ENCODE measurements at regions not wholly inside any gene's neighbourhood (a gene's known extent, or its start where the extent isn't known, plus 50 kb on each side); places are given as distances from the start of the nearest gene placed in this dataset.

DNA sequence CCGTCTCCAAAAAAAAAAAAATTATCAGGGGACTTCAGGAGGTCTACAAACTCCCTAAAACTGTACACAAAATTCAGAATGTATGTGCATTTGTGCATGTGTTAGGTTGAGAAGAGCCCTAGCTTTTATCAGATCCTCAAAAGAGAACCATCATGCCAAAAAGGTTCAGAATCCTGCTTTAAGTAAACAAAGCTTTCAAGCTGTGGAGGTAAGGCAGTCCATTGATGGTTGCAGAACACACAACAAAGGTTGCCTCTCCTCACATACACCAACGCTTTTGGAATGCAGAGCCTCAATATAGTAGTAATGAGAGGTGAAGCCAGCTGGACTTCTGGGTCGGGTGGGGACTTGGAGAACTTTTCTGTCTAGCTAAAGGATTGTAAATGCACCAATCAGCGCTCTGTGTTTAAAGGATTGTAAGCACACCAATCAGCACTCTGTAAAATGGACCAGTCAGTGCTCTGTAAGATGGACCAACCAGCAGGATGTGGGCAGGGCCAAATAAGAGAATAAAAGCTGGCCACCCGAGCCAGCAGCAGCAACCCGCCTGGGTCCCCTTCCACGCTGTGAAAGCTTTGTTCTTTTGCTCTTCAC, 57.9 kb upstream of the RNF38 start:
- no peaks in the 10 kb centered on the region for H3K9me3 ChIP-seq (ENCODE audit: control insufficient read depth in 1 of 2, insufficient read depth in 1 of 2, low read depth in 1 of 2, low read length in 2 of 2)
- ChIA-PET POLR2A (no interaction called here), CTCF (no interaction called here), RAD21 (ENCODE audit: low non-redundant PET in 1 of 2, low total read pairs in 2 of 2, uncharacterized antibody in 2 of 2, unreplicated experiment in 2 of 2) (no interaction called here)
- no peak for TF ChIP-seq RAD21 (IDR thresholded peaks at IDR 0.05; ENCODE audit: low read depth)
- TF ChIP-seq, protein P1, sequence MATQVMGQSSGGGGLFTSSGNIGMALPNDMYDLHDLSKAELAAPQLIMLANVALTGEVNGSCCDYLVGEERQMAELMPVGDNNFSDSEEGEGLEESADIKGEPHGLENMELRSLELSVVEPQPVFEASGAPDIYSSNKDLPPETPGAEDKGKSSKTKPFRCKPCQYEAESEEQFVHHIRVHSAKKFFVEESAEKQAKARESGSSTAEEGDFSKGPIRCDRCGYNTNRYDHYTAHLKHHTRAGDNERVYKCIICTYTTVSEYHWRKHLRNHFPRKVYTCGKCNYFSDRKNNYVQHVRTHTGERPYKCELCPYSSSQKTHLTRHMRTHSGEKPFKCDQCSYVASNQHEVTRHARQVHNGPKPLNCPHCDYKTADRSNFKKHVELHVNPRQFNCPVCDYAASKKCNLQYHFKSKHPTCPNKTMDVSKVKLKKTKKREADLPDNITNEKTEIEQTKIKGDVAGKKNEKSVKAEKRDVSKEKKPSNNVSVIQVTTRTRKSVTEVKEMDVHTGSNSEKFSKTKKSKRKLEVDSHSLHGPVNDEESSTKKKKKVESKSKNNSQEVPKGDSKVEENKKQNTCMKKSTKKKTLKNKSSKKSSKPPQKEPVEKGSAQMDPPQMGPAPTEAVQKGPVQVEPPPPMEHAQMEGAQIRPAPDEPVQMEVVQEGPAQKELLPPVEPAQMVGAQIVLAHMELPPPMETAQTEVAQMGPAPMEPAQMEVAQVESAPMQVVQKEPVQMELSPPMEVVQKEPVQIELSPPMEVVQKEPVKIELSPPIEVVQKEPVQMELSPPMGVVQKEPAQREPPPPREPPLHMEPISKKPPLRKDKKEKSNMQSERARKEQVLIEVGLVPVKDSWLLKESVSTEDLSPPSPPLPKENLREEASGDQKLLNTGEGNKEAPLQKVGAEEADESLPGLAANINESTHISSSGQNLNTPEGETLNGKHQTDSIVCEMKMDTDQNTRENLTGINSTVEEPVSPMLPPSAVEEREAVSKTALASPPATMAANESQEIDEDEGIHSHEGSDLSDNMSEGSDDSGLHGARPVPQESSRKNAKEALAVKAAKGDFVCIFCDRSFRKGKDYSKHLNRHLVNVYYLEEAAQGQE (IDR thresholded peaks at IDR 0.05; ENCODE audit: low read depth): no peak
- no peak for TF ChIP-seq ZFX (IDR thresholded peaks at IDR 0.05)
- no peaks in the 10 kb centered on the region for H3K4me1 ChIP-seq (ENCODE audit: control insufficient read depth in 1 of 2, insufficient read depth in 2 of 2, low read length in 2 of 2)
- intact Hi-C loops (cut with micrococcal nuclease): no loop called here
- no TSS peak for BruUV-seq (replicated peaks)
- H3K36me3 ChIP-seq (ENCODE audit: control insufficient read depth in 1 of 2, insufficient read depth in 2 of 2, low read length in 2 of 2): no peaks in the 10 kb centered on the region
- no peak overlapping the region for H3K4me2 ChIP-seq (ENCODE audit: low read length)
- no peak overlapping the region for H3K27ac ChIP-seq (ENCODE audit: low read depth, low read length)
- H3K9me2 ChIP-seq (ENCODE audit: insufficient read depth): no peaks in the 10 kb centered on the region
- no peaks in the 10 kb centered on the region for H4K20me1 ChIP-seq (ENCODE audit: insufficient read depth)
- ATAC-seq: no peak
- no peak for DNase-seq (ENCODE audit: low read depth, low spot score)
- H3K9ac ChIP-seq (ENCODE audit: low read length): no peak overlapping the region
- H2AFZ ChIP-seq (ENCODE audit: low read depth, low read length, poor library complexity, severe bottlenecking): no peak overlapping the region
- H3K79me2 ChIP-seq (ENCODE audit: insufficient read depth, low read length): peaks cover 2% of the 10 kb centered on the region; the same call in 1 of the 2 replicates
- no peak overlapping the region for H3K4me3 ChIP-seq (replicated peaks in 1 of 2; ENCODE audit: low read depth in 1 of 2, low read length in 2 of 2)
- no peaks in the 10 kb centered on the region for H3K27me3 ChIP-seq (ENCODE audit: insufficient read depth, low read length)

DNA sequence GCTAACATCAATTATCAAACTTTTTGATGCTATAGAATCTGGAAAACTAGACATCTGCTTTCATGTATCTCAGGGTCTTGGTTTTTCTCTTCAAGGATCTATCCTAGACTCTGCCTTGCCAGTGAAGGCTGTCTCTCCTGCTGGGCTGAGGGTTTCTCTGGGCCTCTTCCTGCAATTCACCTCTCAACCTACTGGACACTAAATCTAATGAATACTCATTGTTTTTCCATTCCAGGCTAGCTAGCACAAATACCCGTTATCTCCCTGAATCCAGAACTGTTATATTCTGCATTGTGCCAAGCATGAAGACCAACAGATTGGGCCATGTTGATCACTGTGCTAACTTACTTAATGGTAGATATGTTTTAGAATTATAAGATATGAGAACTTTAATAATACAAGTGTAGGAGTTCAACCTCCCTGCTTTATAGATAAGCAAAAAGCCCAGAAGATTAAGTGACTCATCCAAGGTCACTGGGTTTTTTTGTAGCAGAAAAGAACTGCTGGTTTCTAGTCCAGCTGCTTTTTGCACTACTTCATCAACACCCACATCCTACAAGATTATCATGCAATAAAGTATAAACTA, 56.5 kb upstream of the RNF38 start:
- no peak overlapping the region for H3K9ac ChIP-seq (ENCODE audit: low read length)
- RAD21 ChIA-PET (ENCODE audit: low non-redundant PET in 1 of 2, low total read pairs in 2 of 2, uncharacterized antibody in 2 of 2, unreplicated experiment in 2 of 2): no interaction called here
- H3K9me2 ChIP-seq (ENCODE audit: insufficient read depth): no peaks in the 10 kb centered on the region
- no peak for DNase-seq (ENCODE audit: low read depth, low spot score)
- CTCF ChIA-PET: interaction anchor here (8.1 kb wide), 1 partner anchor 49 kb away, joined by 119 read pairs; no protein-coding TSS in a partner anchor
- no peaks in the 10 kb centered on the region for H3K27me3 ChIP-seq (ENCODE audit: insufficient read depth, low read length)
- no peak overlapping the region for H2AFZ ChIP-seq (ENCODE audit: low read depth, low read length, poor library complexity, severe bottlenecking)
- no peak overlapping the region for H3K4me3 ChIP-seq (replicated peaks in 1 of 2; ENCODE audit: low read depth in 1 of 2, low read length in 2 of 2)
- no peak overlapping the region for H3K4me2 ChIP-seq (ENCODE audit: low read length)
- no peaks in the 10 kb centered on the region for H4K20me1 ChIP-seq (ENCODE audit: insufficient read depth)
- H3K36me3 ChIP-seq (ENCODE audit: control insufficient read depth in 1 of 2, insufficient read depth in 2 of 2, low read length in 2 of 2): no peaks in the 10 kb centered on the region
- BruUV-seq (replicated peaks): no TSS peak
- peaks cover 2% of the 10 kb centered on the region; the same call in 1 of the 2 replicates for H3K79me2 ChIP-seq (ENCODE audit: insufficient read depth, low read length)
- POLR2A ChIA-PET: no interaction called here
- H3K27ac ChIP-seq (ENCODE audit: low read depth, low read length): no peak overlapping the region
- no peaks in the 10 kb centered on the region for H3K9me3 ChIP-seq (ENCODE audit: control insufficient read depth in 1 of 2, insufficient read depth in 1 of 2, low read depth in 1 of 2, low read length in 2 of 2)
- H3K4me1 ChIP-seq (ENCODE audit: control insufficient read depth in 1 of 2, insufficient read depth in 2 of 2, low read length in 2 of 2): no peaks in the 10 kb centered on the region
- no peak for ATAC-seq
- intact Hi-C loops (cut with micrococcal nuclease): no loop called here
- TF ChIP-seq TCF7L2 (IDR thresholded peaks at IDR 0.05; ENCODE audit: borderline replicate concordance, extremely low read depth, insufficient read depth, insufficient read length): no peak
- no peak for TF ChIP-seq ZFX (IDR thresholded peaks at IDR 0.05)
- TF ChIP-seq SIN3A (IDR thresholded peaks at IDR 0.05; ENCODE audit: low read depth): no peak
- no peak for TF ChIP-seq ELF1 (IDR thresholded peaks at IDR 0.05; ENCODE audit: borderline replicate concordance, low read depth)
- TF ChIP-seq ZNF274 (IDR thresholded peaks at IDR 0.05; ENCODE audit: low read depth, low read length): no peak
- TF ChIP-seq, protein P1 (IDR thresholded peaks at IDR 0.05; ENCODE audit: low read depth): no peak
- TF ChIP-seq POLR2AphosphoS5 (IDR thresholded peaks at IDR 0.05; ENCODE audit: low read depth, low read length): no peak
- TF ChIP-seq RAD21 (IDR thresholded peaks at IDR 0.05; ENCODE audit: low read depth): no peak

Data from HCT116 (cell line).